GM21717 (cell line): ENCODE measurements at regions not wholly inside any gene's neighbourhood (a gene's known extent, or its start where the extent isn't known, plus 50 kb on each side); places are given as distances from the start of the nearest gene placed in this dataset.
"Not testable (repeated sequence)": the region's sequence is repeated elsewhere in the genome, so short reads cannot be mapped to it uniquely, and the experiment has no call there.

ENCODE experiments used
- ATAC-seq: cut with Tn5 transposase; IDR thresholded peaks from one replicate; pipeline ENCODE4 v1.9.1; 2021; ENCODE audit warnings: mild to moderate bottlenecking, moderate library complexity; ENCODE audit not compliant: unreplicated experiment

DNA sequence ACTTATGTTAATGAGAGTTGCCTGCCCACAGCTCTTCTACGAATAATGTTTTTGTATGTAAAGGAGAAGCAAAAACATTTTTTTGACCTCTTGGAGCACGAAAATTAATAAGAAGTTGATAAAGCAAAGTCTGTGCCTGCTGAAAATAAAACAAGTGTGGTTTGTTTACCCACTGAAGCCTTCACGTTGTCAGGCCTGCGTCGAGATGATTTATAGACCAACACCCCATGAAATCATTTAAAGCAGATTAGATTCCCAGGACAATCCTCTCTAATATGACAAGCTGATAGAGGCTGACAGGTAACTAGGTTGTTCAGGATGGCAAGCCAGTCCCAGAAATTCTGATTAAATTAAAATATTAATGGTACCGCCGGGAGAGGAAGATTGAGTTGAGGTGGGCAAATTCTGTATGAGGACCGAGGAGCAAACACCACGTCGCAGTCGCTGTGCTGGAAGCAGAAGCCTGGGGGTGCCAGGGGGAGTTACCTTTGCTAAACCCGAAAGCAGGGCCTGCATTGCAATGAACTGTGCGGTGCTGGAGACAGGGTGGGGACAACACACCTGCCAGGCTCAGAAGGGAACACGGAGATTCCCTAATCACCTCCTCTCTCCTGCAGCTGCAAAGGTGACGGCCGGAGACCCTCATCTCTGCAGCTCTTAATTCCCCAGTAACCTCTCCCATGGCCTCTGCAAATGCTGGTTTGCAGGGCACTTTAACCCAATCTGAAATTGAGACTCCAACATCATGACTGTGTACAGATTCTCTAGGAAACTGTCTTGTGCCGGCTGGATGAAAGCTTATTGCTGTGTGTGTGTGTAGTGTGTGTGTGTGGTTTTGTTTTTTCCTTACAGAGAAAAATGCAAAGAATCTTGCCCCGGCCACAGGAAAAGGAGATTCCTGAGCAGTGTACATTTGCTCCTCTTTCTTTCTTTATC is 2805.9 kb downstream of the RPIA start:
- not testable (repeated sequence) for ATAC-seq

DNA sequence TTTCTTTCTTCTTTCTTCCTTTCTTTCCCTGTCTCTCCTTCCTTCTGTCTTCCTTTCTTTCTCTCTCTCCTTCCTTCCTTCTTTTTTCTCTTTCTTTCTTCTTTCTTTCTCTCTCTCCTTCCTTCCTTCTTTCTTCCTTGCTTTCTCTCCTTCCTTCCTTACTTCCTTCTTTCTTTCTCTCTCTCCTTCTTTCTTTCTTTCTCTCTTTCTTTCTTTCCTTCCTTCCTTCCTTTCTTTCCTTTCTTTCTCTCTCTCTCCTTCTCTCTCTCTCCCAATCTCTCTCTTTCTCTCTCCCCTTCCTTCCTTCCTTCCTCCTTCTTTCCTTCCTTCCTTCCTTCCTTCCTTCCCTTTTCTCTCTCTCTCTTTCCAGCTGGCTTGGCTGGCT is 2806.6 kb downstream of the RPIA start:
- not testable (repeated sequence) for ATAC-seq

DNA sequence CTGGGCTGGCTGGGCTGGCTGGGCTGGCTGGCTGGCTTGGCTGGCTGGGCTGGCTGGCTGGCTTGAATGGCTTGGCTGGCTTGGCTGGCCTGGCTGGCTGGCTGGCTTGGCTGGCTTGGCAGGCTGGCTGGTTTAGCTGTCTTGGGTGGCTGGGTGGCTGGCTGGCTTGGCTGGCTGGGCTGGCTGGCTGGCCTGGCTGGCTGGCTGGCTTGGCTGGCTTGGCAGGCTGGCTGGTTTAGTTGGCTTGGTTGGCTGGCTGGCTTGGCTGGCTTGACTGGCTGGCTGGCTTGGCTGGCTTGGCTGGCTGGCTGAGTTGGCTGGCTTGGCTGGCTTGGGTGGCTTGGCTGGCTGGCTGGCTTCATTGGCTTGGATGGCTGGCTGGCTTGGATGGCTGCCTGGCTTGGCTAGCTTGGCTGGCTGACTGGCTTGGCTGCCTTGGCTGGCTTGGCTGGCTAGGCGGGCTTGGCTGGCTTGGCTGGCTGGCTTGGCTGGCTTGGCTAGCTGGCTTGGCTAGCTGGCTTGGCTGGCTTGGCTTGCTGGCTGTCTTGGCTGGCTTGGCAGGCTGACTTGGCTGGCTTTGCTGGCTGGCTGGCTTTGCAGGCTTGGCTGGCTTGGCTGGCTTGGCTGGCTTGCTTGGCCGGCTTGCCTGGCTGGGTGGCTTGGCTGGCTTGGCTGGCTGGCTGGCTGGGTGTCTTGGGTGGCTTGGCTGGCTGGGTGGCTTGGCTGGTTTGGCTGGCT is 2807.2 kb downstream of the RPIA start:
- ATAC-seq, result not testable (repeated sequence)

DNA sequence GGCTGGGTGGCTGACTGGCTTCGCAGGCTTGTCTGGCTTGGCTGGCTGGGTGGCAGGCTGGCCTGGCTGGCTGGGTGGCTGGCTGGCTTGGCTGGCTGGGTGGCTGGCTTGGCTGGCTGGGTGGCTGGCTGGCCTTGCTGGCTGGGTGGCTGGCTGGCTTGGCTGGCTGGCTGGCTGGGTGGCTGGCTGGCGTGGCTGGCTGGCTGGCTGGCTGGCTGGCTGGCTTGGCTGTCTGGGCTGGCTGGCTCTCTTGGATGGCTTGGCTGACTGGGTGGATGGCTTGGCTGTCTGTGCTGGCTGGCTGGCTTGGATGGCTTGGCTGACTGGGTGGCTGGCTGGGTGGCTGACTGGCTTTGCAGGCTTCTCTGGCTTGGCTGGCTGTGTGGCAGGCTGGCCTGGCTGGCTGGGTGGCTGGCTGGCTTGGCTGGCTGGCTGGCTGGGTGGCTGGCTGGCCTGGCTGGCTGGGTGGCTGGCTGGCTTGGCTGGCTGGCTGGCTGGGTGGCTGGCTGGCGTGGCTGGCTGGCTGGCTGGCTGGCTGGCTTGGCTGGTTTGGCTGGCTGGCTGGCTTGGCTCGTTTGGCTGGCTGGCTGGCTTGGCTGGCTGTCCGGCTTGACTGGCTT is 2808.1 kb downstream of the RPIA start:
- ATAC-seq, result not testable (repeated sequence)

DNA sequence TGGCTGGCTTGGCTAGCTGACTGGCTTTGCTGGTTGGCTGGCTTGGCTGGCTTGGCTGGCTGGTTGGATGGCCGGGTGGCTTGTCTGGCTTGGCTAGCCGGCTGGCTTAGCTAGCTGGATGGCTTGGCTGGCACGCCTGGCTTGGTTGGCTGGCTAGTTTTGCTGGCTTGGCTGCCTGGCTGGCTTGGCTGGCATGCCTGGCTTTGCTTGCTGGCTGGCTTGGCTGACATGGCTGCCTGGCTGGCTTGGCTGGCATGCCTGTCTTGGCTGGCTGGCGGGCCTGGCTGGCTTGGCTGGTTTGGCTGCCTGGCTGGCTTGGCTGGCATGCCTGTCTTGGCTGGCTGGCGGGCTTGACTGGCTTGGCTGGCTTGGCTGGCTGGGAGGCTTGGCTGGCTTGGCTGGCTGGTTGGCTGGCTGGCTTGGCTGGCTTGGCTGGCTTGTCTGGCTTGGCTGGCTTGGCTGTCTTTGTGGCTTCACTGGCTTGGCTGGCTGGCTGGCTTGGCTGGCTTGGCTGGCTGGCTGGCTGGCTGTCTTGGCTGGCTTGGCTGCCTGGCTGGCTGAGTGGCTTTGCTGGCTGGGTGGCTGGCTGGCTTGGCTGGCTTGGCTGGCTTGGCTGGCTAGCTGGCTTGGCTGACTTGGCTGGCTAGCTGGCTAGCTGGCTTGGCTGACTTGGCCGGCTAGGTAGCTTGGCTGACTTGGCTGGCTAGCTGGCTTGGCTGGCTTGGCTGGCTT is 2808.9 kb downstream of the RPIA start:
- not testable (repeated sequence) for ATAC-seq

DNA sequence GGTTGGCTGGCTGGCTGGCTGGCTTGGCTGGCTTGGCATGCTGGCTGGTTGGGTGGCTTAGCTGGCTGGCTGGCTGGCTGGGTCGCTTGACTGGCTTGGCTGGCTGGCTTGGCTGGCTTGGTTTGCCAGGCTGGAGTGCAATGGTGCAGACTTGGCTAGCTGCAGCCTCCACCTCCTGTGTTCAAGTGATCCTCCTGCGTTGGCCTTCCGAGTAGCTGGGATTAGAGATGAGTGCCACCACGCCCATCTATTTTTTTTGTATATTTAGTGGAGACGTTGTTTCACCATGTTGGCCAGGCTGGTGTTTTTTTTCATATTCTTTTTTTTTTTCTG is 2809.5 kb downstream of the RPIA start:
- not testable (repeated sequence) for ATAC-seq

DNA sequence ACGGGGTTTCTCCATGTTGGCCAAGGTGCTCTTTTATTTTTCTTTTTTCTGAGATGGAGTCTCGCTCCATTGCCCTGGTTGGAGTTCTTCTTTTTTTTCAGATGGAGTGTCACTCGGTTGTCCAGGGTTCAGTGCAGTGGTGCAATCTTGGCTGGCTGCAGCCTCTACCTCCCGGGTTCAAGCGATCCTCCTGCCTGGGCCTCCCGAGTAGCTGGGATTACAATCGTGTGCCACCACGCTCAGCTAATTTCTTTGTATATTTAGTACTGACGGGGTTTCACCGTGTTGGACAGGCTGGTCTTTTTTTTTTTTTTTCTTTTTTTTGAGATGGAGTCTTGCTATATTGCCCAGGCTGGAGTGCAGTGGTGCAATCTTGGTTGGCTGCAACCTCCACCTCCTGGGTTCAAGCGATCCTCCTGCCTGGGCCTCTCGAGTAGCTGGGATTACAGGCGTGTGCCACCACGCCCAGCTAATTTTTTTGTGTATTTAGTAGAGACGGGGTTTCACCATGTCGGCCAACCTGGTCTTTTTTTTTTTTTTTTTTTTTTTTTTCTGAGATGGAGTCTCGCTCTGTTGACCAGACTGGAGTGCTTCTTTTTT is 2810.1 kb downstream of the RPIA start:
- ATAC-seq, result not testable (repeated sequence)

DNA sequence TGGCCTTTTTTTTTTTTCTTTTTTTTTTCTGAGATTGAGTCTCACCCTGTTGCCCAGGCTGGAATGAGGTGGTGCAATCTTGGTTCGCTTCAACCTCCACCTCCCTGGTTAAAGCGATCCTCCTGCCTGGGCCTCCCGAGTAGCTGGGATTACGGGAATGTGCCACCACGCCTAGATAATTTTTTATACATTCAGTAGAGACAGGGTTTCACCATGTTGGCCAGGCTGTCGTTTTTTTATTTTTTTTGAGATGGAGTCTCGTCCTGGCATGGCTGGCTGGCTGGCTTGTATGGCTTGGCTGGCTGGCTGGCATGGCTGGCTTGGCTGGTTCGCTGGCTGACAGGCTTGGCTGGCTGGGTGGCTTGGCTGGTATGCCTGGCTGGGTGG is 2812.1 kb downstream of the RPIA start:
- ATAC-seq, result not testable (repeated sequence)

DNA sequence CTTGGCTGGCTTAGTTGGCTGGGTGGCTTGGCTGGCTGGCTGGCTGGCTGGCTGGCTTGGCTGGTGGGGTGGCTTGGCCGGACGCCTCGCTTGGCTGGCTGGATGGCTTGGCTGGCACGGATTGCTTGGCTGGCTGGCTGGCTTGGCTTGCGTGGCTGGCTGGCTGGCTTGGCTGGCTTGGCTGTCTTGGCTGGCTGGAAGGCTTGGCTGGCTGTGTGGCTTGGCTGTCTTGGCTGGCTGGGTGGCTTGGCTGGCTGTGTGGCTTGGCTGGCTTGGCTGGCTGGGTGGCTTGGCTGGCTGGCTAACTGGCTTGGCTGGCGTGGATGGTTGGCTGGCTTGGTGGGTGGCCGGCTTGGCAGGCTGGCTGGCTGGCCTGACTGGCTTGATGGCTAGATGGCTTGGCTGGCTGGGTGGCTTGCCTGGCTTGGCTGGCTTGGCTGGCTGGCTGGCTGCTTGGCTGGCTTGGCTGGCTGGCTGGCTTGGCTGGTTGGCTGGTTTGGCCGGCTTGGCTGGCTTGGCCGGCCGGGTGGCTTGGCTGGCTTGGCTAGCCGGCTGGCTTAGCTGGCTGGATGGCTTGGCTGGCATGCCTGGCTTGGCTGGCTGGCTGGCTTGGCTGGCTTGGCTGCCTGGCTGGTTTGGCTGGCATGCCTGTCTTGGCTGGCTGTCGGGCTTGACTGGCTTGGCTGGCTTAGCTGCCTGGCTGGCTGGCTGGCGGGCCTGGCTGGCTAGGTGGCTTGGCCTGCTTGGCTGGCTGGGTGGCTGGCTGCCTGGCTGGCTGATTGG is 2812.7 kb downstream of the RPIA start:
- ATAC-seq, result not testable (repeated sequence)

DNA sequence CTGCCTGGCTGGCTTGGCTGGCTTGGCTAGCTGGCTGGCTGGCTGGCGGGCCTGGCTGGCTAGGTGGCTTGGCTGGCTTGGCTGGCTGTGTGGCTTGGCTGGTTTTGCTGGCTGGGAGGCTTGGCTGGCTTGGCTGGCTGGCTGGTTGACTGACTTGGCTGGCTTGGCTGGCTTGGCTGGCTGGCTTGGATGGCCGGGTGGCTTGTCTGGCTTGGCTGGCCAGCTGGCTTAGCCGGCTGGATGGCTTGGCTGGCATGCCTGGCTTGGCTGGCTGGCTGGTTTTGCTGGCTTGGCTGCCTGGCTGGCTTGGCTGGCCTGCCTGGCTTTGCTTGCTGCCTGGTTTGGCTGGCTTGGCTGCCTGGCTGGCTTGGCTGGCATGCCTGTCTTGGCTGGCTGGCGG is 2817.3 kb downstream of the RPIA start:
- not testable (repeated sequence) for ATAC-seq

DNA sequence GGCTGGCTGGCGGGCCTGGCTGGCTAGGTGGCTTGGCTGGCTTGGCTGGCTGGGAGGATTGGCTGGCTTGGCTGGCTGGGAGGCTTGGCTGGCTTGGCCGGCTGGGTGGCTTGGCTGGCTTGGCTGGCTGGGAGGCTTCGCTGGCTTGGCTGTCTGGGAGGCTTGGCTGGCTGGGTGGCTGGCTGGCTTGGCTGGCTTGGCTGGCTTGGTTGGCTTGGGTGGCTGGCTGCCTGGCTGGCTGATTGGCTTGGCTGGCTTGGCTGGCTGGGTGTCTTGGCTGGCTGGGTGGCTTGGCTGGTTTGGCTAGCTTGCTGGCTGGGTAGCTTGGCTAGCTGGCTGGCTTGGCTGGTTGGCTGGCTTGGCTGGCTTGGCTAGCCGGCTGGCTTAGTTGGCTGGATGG is 2817.8 kb downstream of the RPIA start:
- not testable (repeated sequence) for ATAC-seq

DNA sequence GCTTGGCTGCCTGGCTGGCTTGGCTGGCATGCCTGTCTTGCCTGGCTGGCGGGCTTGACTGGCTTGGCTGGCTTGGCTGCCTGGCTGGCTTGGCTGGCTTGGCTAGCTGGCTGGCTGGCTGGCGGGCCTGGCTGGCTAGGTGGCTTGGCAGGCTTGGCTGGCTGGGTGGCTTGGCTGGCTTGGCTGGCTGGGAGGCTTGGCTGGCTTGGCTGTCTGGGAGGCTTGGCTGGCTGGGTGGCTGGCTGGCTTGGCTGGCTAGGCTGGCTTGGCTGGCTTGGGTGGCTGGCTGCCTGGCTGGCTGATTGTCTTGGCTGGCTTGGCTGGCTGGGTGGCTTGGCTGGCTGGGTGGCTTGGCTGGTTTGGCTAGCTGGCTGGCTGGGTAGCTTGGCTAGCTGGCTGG is 2819.7 kb downstream of the RPIA start:
- not testable (repeated sequence) for ATAC-seq

DNA sequence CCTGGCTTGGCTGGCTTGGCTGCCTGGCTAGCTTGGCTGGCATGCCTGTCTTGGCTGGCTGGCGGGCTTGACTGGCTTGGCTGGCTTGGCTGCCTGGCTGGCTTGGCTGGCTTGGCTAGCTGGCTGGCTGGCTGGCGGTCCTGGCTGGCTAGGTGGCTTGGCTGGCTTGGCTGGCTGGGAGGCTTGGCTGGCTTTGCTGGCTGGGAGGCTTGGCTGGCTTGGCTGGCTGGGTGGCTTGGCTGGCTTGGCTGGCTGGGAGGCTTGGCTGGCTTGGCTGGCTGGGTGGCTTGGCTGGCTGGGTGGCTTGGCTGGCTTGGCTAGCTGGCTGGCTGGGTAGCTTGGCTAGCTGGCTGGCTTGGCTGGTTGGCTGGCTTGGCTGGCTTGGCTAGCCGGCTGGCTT is 2824.5 kb downstream of the RPIA start:
- ATAC-seq, result not testable (repeated sequence)

DNA sequence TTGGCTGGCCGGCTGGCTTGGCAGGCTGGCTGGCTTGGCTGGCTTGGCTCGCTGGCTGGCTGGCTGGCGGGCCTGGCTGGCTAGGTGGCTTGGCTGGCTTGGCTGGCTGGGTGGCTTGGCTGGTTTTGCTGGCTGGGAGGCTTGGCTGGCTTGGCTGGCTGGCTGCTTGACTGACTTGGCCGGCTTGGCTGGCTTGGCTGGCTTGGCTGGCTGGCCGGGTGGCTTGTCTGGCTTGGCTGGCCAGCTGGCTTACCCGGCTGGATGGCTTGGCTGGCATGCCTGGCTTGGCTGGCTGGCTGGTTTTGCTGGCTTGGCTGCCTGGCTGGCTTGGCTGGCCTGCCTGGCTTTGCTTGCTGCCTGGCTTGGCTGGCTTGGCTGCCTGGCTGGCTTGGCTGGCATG is 2825.2 kb downstream of the RPIA start:
- not testable (repeated sequence) for ATAC-seq

DNA sequence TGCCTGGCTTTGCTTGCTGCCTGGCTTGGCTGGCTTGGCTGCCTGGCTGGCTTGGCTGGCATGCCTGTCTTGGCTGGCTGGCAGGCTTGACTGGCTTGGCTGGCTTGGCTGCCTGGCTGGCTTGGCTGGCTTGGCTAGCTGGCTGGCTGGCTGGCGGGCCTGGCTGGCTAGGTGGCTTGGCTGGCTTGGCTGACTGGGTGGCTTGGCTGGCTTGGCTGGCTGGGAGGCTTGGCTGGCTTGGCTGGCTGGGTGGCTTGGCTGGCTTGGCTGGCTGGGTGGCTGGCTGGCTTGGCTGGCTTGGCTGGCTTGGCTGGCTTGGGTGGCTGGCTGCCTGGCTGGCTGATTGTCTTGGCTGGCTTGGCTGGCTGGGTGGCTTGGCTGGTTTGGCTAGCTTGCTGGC is 2826.4 kb downstream of the RPIA start:
- ATAC-seq, result not testable (repeated sequence)

DNA sequence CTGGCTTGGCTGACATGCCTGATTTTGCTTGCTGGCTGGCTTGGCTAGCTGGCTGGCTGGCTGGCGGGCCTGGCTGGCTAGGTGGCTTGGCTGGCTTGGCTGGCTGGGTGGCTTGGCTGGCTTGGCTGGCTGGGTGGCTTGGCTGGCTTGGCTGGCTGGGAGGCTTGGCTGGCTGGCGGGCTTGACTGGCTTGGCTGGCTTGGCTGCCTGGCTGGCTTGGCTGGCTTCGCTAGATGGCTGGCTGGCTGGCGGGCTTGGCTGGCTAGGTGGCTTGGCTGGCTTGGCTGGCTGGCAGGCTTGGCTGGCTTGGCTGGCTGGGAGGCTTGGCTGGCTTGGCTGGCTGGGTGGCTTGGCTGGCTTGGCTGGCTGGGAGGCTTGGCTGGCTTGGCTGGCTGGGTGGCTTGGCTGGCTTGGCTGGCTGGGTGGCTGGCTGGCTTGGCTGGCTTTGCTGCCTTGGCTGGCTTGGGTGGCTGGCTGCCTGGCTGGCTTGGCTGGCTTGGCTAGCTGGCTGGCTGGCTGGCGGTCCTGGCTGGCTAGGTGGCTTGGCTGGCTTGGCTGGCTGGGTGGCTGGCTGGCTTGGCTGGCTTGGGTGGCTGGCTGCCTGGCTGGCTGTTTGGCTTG is 2827.0 kb downstream of the RPIA start:
- ATAC-seq, result not testable (repeated sequence)

DNA sequence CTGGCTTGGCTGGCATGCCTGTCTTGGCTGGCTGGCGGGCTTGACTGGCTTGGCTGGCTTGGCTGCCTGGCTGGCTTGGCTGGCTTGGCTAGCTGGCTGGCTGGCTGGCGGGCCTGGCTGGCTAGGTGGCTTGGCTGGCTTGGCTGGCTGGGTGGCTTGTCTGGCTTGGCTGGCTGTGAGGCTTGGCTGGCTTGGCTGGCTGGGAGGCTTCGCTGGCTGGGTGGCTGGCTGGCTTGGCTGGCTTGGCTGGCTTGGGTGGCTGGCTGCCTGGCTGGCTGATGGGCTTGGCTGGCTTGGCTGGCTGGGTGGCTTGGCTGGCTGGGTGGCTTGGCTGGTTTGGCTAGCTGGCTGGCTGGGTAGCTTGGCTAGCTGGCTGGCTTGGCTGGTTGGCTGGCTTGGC is 2827.9 kb downstream of the RPIA start:
- ATAC-seq, result not testable (repeated sequence)

DNA sequence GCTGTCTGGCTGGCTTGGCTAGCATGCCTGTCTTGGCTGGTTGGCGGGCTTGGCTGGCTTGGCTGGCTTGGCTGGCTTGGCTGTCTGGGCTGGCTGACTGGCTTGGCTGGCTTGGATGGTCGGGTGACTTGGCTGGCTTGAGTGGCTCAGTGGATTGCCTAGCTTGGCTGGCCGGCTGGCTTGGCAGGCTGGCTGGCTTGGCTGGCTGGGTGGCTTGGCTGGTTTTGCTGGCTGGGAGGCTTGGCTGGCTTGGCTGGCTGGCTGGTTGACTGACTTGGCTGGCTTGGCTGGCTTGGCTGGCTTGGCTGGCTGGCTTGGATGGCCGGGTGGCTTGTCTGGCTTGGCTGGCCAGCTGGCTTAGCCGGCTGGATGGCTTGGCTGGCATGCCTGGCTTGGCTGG is 2828.4 kb downstream of the RPIA start:
- ATAC-seq, result not testable (repeated sequence)

DNA sequence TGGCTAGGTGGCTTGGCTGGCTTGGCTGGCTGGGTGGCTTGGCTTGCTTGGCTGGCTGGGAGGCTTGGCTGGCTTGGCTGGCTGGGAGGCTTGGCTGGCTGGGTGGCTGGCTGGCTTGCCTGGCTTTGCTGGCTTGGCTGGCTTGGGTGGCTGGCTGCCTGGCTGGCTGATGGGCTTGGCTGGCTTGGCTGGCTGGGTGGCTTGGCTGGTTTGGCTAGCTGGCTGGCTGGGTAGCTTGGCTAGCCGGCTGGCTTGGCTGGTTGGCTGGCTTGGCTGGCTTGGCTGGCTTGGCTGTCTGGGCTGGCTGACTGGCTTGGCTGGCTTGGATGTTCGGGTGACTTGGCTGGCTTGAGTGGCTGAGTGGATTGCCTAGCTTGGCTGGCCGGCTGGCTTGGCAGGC is 2829.1 kb downstream of the RPIA start:
- not testable (repeated sequence) for ATAC-seq
